SK-N-SH (cell line): ENCODE measurements at regions not wholly inside any gene's neighbourhood (a gene's known extent, or its start where the extent isn't known, plus 50 kb on each side); places are given as distances from the start of the nearest gene placed in this dataset.
"Not testable (repeated sequence)": the region's sequence is repeated elsewhere in the genome, so short reads cannot be mapped to it uniquely, and the experiment has no call there.

Source experiments
- FOSL2 ChIP-seq: IDR thresholded peaks from 2 replicates; pipeline ENCODE4 v1.4.0; 2012; ENCODE audit warnings: low read depth, mild to moderate bottlenecking, moderate library complexity, borderline replicate concordance
- TAF1 ChIP-seq: IDR thresholded peaks from 2 replicates; pipeline ENCODE4 v1.6.1; 2012; ENCODE audit warnings: low read depth, mild to moderate bottlenecking, low read length, moderate library complexity, borderline replicate concordance

DNA sequence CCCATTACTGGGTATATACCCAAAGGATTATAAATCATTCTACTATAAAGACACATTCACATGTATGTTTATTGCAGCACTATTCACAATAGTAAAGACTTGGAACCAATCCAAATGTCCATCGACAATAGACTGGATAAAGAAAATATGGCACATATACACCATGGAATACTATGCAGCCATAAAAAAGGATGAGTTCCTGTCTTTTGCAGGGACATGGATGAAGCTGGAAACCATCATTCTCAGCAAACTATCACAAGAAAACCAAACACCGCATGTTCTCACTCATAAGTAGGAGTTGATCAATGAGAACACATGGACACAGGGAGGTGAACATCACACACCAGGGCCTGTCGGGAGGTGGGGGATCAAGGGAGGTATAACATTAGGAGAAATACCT is 62.2 kb upstream of the FBXL17 start:
- not testable (repeated sequence) for TF ChIP-seq FOSL2, TAF1
